DMS79 treated with DMSO at 0.1 percent for 48 hours (cell line): ENCODE measurements at regions not wholly inside any gene's neighbourhood (a gene's known extent, or its start where the extent isn't known, plus 50 kb on each side); places are given as distances from the start of the nearest gene placed in this dataset.

Experiments
- DNase-seq: peaks from one replicate; lab custom pipeline; 2025; lab: John Stamatoyannopoulos, UW

DNA sequence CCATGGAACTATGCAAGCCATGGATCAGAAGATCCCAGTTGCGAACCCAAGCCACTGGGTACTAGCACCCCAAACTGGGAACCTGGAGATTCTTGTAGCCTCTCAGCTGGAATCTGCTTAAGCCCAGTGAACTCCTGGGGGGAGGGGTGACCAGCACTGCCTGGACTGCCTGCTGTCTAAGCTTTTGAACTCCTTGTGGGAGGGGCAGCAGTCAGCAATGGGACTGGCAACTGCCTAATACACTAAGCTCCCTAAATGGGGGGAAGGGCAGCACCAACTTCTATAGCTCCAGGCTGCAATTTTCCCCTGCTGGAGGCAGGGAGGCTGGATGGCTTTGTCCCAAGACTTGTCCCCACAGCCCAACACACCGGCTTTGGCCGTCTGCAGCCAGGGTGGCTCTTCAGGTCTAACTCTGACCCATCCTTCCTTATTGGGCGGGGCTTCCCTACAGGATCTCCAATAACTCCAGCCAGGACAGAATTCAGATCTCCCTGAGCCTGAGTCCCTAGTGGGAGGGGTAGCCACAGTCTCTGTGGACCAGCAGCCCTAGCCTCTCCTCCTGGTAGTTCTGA, 485.1 kb downstream of the SOX5 start:
- no peak for DNase-seq

DNA sequence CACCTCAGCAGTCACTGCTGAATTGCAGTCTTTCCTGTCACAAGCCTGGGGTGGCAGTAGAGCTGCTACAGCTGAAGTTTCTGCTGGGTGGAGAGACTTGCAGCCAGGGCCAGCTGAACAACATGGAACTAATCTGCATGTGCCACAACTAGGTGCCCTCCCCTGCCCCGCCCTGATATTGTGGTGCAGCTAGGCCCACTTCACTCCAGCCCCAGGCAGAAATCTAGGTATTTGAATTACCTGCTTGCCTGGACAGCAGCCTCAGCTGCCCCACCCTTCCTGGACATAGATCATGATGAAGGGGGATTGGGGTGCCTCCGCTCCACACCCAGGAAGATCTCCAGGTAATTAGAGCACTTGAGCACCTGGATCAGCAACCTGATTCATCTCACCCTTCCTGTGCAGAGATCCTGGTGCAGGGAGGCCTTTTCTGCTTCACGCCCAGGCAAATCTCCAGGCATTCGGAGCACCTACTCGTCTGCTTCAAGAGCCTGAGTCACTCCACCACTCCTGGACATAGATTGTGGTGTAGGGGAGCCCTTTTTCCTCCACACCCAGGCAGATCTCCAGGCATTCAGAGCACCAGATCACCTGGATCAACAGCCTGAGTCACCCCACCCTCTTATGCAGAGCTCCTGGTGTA, 477.0 kb downstream of the SOX5 start:
- DNase-seq: peak; percentile 20

DNA sequence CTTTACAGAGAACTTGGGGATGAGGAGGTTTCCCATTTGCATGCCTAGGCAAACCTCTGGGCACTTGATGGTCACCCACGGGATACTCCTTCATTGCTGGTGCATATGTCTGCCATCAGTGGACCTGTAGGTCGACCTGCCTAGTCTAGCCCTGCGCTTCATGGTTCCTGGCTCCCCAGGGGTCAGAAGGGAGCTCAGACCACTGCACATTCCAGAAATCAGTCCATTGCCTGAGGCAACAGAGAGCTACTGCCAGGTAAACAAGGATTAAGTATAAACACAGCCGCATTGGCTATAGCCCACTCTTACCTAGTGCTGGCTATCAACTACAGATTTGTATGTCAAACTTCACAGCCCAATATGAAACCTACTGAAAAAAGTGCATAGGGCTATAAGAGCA, 476.4 kb downstream of the SOX5 start:
- DNase-seq: no peak

DNA sequence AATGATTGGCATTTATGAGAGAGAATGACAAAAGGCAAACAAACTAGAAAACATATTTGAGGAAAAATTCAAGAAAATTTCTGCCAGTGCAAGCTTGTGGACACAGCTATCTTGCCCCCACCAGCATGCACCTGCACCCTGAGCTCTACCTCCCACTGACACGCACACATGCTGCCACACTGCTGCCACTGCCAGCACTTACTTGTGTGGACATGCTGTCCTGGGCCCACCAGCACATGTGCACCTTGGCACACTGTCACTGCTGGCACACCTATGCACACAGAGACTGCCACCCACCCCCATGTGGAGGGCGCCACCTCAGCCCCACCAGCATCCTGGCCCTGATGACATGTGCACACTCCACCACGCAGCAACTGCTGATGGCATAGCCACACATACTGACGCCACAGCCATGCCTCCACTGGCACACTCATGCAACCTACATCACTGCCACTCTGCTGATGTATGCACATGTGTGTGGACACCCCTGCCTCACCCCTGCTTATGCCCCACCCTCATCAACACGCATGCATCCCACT, 475.0 kb downstream of the SOX5 start:
- DNase-seq: no peak
